NCI-H1417 treated with DMSO at 0.1 percent for 48 hours (cell line): ENCODE measurements at regions not wholly inside any gene's neighbourhood (a gene's known extent, or its start where the extent isn't known, plus 50 kb on each side); places are given as distances from the start of the nearest gene placed in this dataset.

ENCODE experiments used
- DNase-seq: peaks from one replicate; lab custom pipeline; 2025; lab: John Stamatoyannopoulos, UW

DNA sequence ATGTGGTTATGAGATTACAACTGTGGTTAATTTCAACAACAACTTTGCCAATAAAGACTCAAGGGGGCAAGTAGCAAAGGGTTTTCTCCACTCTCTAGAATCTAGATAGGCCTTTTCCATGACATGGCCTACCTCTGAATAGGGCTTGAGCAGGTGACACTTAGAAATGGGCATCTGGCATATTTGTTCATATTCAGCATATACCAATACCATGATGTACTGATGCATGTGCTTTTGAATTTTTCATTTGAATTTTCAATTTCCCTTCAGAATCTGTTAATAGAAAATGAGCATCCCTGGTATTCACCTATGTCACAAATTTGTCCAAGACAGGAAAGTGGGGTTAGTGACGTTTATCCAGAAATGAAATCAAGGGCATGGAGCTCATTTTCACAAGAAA, 757.5 kb upstream of the NRSN1 start:
- DNase-seq = no peak

DNA sequence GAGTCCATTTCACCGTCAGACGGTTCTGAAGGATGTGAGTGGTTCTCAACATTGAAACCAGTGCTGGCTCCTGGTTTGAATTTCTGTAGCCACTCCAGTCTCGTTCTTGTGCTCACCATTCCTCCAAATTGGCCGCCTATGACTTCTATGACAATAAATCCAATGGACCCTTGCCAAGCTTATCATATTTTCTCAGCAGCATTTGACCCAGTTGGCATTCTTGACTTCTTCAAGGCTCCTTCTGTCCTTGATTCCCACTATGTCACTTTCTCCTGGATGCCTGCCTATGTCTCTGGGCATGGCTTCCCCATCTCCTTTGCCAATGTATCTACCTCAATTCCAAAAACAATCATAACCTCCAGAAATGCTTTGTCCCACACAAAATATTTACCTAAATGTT, 756.0 kb upstream of the NRSN1 start:
- no peak for DNase-seq

DNA sequence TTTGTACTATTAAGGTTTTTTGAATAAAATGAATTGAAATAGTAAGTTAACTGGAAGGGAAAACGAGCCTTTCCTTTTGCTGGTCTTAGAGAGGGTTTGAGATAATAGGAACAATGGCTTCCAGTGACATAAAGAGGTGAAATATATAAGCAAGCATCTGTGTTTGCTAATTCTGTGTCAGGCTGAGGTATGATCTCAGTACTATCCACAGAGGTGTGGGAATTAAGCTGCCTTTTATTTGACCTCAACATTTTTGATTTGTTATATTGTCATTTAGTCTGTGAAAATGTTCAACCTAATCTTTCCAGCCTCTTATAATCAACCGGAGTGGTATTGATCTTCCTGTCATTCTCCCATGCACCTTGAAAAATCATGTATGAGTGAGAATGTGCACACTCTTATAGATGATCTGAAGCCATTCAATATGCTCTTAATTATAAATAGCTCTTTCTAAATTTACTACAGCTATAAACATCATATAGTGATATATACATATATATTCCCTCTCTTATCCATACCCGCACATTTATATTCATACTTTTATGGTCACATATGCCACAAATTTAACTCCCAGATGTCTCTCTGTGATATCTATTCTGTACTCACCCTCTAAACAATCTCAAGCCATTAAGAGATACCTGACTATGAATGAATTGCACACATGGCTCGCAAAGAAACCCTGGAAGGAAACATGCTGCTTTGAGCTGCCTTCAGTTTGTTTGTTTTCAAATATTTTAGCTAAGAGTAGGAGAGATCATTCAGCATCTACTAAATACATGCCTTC, 754.7 kb upstream of the NRSN1 start:
- DNase-seq = no peak

DNA sequence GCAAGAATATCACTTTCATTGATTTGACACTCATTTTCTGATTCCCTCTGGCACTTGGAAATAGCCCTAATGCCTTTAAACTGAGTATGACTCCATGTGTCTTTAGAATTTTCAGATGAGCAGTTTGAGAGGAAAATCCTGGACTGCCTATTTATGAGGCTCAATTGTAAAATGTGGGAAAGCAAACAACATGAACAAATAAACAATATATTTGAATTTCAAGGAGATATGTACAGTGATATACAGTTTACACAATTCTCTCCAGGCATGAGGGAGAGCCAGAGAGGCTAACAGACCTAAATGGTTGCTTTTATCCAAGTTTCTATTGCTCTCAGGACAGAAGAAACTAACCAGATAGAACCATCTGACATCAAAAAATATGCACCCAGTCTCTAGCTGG, 748.2 kb upstream of the NRSN1 start:
- no peak for DNase-seq

DNA sequence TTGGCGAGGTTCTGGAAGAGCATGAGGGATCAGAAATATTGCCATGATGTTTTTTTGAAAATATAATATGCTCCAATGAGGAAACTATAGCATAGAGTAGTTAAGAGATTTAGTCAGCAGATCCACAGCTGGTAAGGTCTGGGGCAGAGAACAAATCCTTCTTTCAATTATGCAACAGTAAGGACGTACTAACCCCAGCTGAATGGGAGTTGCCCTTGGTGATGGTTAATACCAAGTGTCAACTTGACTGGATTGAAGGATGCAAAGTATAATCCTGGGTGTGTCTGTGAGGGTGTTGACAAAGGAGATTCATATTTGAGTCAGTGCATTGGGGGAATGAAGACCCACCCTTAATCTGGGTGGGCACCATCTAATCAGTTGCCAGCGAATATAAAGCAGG, 745.5 kb upstream of the NRSN1 start:
- DNase-seq = no peak

DNA sequence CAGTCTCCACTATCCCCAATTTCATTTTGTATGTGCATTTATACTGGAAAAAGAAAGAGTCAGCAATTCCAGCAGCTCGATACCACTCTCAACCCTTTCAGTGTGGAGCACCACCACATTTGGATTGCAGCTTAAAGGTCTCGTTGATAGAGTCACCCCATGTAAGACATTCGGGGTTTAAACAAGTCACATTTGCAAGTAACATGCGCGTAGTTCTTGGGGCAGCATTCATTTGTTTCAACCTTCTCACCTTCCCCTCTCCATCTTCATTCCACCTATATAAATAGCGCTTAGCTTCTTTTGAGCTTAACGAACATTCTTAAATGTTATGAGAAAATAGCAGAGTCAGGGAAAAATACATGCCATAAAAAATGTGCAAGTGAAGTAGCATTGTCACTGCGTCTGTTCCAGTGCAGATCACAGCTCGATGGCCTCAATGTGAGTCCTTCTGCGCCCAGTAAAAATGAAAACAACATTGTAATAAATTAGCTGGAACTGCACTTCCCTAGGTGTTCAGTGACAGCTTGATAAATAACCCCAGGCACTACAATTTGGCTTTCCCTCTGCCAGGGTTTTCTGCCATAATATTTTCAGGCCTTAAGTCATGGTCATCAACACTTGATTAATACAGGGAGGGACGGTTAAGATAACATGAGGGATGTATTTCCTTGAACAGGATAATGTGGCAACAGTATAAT, 737.8 kb upstream of the NRSN1 start:
- peak; percentile 45 for DNase-seq

DNA sequence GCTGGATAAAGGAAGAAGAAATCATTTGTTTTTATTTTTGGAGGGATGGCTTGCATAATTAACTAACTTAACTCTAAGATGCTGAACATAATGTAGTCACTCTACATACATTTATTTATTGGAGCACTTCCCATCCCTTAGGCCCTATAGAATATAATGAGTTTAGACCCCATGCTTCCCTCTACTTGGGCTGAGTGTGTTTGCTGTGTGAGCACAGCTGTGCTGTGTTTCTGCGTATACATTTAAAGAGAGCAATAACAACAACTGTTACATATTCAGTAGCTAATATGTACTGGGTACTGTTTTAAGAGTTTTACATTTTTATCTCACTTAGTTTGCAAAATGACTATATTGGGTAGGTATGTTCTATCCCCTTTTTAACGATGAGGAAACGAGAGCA, 736.6 kb upstream of the NRSN1 start:
- no peak for DNase-seq

DNA sequence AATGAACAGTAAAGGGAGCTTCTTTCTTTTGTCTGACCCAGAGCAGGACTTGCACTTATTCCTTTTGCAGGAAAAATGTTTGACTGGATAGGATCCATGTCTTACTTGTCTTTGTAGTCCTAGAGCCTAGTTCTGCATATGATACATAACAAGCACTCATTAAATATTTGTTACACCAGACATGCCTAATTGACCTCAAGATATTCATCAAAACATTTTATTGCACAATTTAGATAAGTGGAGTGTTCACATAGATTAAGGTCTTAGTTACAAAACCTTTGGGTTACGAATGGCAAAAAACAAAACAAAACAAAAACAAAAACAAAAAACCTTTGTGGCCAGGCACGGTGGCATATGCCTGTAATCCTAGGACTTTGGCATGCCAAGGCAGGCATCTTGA, 735.8 kb upstream of the NRSN1 start:
- DNase-seq = no peak

DNA sequence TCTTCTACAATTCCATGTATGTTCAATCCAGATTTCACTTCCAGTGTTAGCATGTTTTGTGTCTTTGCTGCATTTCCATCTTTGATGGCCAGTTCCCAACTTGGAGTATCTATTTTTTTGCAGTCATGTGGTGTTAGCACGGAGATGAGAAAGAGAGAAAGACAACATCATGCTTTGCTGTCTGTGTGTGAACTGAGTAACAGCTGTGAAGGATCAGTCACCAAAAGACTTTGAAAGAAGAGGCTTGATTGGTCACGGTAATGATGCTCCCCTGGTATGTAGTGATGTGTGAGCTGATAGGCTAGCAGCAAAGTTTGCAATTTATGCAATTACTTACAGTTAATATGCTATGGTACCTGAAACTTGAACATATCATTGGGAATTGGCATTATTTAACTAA, 731.3 kb upstream of the NRSN1 start:
- DNase-seq = no peak

DNA sequence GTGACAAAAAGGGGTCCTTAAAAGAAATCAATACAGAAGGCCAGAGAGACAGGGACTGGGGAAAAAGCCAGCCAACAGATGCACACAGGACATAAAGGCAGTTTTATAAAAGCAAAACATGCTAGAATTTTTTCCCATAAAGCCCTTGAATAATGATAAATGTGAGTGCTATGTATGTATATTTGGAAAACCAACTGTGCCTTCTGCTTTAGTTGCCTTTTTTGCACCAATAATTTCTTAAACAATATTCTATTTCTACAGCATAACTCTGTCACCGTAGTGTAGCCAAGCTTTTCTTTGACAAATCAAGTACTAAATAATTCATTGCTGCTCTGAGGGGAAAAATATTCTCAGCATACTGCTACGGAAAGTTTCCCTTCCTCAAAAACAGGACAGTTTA, 730.6 kb upstream of the NRSN1 start:
- DNase-seq = no peak

DNA sequence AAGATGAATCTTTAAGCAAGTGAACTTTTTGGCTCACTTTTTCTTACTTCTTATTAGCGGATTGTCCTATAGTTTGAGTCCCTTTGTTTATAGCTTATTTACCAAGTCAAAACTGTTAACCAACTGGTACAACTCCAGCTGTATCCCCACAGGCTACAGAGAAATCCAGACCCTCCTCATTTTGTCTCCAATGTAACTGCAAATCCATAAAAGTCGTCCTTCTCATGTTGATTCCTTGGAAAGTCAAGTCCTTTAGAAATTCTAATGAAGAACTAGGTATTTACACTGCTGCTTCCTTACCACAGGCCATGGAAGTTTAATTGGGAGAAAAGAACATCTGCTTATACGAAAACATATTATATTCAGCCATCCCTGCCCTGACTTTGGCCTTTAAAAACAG, 729.1 kb upstream of the NRSN1 start:
- DNase-seq = no peak

DNA sequence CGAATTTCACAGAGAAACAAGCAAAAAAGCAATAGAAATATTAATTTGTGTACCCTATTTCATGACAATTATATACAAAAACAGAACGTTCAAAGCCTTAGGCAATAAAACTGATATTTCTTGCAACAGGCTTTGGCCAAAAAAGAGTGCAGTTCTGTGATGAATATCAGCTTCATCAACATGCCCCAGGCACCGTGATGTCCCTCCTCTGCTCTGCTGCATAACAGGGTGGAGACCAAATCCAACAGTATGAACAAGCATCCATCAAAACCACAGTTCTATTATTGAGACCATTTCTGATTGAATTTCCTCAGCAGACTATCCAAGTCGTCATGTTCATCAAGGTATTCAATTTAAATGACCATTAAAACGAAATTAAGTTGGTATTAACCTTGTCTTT, 722.6 kb upstream of the NRSN1 start:
- no peak for DNase-seq

DNA sequence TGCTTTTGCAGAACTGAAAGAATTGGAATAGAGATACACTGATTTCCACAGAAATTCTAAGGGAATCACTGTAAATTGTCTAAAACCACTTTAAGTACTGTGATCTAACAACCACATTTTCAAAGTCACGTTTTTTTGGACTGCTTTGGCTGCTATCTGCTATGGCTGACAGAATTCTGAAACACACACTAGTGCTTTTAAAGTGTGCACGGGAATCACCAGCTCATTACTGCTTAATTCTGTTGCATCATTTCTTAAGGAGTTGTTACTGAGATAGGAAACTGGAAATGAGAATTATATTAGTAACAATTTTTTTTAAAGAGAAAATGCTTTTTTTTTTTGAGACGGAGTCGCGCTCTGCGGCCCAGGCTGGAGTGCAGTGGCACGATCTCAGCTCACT, 716.5 kb upstream of the NRSN1 start:
- DNase-seq = no peak

DNA sequence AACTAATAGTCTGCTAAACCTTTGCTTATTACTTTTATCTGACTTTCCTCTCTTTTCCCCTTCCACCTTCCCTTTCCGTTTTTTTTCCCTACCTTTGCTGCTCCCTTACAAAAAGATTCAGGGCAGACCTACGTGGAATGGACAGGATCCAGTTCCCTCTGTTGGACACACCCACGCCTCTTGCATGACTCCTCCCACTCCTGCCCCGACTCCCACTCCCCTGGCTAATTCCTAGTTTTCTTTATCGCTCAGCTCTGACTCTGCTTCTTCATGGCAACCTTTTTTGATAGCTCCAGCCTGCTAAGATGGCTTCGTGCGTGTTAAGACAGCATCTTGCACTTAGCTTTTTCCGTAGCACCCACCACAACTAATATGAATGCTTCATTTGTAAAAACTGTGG, 715.6 kb upstream of the NRSN1 start:
- DNase-seq = no peak

DNA sequence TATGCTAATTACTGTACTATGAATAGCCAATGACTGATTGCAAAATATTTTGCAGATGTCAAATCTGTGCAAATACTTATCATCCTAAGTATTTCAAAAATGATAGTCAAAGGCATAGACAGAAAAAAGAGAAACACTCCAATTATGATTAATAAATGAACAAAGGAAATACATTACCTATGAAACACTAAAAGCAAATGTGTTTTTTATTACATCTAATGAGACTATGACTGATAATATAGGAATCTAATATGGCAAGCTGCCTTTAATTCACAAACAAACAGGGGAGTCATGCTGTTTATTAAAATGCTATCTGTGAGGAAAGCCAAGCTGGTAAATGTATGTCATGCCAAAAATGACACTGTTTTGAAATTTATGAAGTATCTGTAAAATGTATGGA, 713.2 kb upstream of the NRSN1 start:
- no peak for DNase-seq

DNA sequence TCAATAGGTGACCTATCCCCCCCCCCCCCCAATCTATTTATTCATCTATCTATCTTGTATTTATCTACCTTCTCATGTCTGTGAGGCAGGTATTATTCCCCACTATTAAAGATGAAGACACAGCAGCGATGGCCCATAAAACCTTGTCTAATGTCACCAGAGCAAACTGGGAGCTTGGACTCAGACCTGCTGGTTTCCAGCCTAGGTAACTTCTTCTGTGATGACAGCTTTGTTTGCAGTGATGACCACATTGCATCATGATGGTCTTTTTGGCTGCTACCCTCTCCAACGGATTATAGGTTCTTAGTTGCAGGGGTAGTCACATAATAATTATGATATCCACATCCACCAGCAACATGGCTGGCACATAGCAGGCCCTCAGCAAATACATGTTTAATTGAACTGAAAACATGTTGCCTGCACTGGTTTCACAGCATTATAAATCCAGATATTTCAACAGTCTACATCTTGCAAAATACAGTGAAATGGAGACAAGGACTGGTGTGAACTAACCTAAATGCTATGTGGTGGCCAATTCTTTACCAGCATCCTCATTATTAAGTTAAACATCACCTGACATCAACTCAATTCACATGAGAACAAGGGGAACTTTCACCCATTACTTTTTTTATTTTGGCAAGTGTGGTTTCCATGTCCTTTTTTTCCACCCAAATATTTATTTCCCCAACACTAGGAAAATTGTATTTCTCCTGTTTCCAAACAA, 712.5 kb upstream of the NRSN1 start:
- DNase-seq = no peak

DNA sequence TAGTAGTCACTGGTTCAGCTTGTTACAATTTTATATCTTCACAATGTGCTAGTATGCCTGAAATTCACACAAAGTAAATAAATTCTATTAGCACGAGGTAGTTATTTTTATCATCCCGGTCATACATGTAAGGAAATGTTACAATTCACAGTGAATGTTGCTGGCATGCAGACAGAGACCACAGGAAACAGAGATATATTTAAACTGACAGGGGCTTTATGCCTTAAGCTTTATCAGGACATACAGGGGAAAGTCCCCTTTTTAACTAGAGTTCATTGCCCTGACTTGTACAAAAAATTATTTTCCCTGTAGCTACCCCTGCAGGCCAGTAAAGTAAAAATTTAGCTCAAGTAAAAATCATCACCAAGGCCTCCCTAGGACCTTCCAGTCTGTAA, 712.0 kb upstream of the NRSN1 start:
- DNase-seq = no peak

DNA sequence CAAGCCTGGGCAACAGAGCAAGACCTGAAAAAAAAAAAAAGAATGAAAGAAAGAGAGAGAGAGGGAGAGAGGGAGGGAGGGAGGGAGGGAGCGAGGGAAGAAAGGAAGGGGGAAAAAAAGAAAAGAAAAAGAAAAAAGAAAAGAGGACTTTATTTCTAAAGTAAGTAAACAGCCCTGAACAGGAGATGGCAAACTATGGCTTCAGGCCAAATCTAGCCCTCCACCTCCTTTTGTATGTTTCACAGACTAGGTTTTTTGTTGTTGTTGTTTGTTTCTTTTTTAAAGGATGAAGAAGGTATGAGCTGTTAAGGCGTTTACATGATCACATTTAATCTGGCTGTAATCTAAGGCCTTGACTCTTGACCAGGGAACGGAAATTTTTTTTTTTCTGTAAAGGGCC, 711.1 kb upstream of the NRSN1 start:
- DNase-seq = no peak

DNA sequence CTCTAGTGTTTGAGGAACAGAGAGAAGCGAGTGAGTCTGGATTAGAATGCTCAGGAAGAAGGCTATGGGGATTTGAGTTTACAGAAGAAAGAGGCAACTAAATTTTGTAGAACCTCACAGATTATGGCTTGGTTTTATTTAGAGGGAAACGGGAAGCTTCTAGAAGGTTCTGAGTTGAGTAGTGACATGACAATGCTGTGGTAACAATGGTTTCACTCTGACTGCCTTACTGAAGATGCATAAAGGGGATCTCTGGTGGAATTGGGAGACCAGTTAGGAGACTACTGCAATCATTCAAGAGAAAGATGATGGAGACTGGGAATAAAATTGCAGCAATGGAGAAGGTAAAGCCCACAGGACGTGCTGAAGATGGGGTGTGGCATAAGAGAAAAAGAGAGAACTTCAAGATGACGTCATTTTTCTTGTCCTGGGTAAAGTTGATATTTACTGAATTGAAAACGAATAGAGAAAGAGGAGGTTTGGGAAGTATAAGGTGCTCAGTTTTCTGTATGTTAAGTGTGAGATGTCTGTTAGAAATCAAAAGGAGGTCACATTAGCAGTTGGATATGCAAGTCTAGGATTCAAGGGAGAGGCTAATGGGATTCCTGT, 710.1 kb upstream of the NRSN1 start:
- DNase-seq = no peak

DNA sequence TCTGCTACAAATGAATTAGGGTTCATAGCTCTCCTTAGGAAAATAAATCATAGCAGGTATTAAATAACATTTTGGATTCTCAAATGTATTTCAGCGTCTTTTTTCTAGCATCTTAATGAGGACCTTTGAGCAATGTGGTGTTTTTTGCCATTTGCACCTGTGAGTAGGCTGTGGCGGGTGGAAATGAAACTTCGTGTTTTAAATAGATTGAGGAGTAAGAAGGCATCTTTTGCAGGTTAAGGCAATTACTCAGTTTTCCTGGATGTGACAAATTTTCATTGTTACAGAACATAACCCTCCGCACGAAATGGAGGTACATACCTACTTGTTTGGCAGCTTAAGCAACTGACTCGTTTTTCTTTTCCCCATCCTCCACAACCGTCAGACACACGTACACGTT, 708.9 kb upstream of the NRSN1 start:
- DNase-seq = no peak

DNA sequence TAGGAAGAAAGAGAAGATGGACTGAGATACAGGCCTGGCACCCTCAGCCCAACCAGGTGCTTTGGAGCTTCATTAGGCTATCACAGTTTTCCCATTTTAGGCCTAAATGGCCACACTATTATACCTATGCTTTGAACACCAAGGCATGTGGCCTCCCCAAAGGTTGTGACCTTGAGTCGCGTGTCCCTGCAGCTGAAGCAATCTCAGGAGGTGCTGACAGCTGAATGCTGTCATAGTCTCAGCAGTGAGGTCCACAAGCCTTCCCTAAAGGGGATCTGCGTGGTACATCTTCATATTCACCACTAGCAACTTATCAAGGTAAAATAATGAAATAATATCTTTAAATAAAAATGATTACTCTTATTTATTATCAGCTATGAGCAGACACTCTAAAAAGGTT, 707.9 kb upstream of the NRSN1 start:
- DNase-seq = no peak

DNA sequence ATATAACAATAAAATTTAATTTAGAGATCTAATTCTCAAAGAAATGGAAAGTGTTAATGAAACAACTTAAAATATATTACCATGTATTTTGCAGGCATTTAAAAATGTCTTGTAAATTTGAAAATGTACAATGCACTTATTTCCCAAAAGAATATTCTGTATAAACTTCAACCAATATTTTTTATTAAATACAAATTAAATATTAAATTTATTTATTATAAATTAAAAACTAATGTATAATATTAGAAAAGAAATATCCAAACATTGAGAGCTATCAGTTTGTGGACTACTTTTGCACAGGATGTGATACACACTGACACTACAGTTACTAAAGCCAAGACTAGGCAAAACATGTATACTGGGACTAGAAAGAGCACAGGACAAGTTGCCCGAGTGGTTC, 707.0 kb upstream of the NRSN1 start:
- DNase-seq = no peak
